ENCODE measurements at regions not wholly inside any gene's neighbourhood (a gene's known extent, or its start where the extent isn't known, plus 50 kb on each side); places are given as distances from the start of the nearest gene placed in this dataset.

DNA sequence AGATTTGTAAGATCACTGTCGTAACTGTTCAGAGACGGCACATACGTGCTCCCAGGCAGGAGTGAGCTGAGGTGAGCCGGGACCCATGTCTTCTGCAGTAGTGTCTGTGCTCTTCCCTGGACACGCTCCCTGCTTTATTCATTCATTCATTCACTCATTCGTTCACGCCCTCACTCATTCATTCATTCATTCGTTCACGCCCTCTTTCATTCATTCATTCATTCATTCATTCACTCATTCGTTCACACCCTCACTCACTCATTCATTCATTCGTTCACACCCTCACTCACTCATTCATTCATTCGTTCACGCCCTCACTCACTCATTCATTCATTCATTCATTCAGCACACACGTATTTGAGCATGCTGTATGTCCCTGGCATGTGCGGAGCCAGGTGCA lies 207.0 kb downstream of the GLI2 start:
- TF ChIP-seq EZH2 (IDR thresholded peaks at IDR 0.05; ENCODE audit: insufficient read depth, low read length) (no peak), CTCF (IDR thresholded peaks at IDR 0.05; ENCODE audit: insufficient read depth, low read depth, low read length) (no peak)
